ENCODE measurements at regions not wholly inside any gene's neighbourhood (a gene's known extent, or its start where the extent isn't known, plus 50 kb on each side); places are given as distances from the start of the nearest gene placed in this dataset.

DNA sequence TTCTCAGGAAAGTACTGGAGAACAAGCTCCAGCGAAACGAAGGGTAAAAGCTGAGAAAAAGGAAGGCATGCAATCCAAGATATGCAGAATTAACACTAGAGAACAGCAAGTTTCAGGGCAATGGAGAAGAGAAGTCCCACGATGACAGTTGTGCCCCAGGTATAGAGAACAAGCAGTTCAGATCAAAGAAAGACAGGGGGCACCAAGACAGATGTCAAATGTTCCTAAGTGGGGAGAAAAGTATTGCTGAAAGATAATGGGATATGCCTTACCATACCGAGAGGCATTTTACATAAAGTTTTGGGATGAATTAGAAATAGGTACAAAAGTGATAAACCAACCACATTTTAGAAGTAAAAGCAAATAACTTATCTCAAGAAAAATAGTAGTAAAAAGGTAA is 79.1 kb upstream of the UBE2E3 start:
- TF ChIP-seq CTCF (conservative IDR thresholded peaks at IDR 0.05; ENCODE audit: low read length) = no peak
- H3K4me3 ChIP-seq (ENCODE audit: low read length) = no peak overlapping the region
- no peak for DNase-seq (ENCODE audit: low read depth)

DNA sequence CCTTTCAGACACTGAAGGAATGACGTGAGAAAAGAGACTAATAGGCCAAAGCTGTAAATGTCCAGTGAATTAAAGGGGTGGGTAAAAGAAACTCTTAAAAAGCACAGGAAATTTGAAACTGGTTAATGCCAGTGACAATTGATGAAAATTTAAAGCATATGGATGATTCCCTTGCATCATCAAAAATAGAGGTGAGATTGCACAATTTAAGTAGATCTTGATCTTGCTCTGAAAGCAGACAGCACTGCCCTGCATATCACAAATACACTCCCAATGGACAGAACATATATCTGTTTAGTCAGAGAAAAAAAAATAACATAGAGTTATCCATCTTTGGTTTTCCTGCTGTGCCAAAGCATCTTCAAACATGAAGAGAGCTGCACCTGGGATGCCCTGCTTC is 86.7 kb upstream of the UBE2E3 start:
- H3K4me3 ChIP-seq (ENCODE audit: low read length) = no peak overlapping the region
- TF ChIP-seq CTCF (conservative IDR thresholded peaks at IDR 0.05; ENCODE audit: low read length) = no peak
- DNase-seq (ENCODE audit: low read depth) = no peak

DNA sequence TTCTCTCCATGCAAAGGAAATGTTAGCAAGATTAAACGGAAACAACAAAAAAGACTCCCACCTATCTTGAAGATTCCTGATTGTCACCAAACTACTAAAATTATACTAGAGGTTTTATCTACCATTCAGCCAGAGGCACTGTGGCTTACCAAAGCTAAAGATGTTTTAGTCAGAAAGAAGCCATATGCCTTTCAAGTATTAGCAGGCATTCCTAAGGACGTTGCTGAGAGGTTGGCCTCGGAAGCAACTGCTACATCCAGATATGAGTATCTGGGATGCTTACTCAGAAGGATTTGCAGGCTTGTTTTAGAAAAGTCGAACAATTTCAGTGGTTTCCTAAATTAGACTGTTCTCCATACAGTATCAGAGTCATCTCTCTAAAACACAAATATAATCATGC is 88.3 kb upstream of the UBE2E3 start:
- no peak for DNase-seq (ENCODE audit: low read depth)
- H3K4me3 ChIP-seq (ENCODE audit: low read length) = no peak overlapping the region
- TF ChIP-seq CTCF (conservative IDR thresholded peaks at IDR 0.05; ENCODE audit: low read length) = no peak

DNA sequence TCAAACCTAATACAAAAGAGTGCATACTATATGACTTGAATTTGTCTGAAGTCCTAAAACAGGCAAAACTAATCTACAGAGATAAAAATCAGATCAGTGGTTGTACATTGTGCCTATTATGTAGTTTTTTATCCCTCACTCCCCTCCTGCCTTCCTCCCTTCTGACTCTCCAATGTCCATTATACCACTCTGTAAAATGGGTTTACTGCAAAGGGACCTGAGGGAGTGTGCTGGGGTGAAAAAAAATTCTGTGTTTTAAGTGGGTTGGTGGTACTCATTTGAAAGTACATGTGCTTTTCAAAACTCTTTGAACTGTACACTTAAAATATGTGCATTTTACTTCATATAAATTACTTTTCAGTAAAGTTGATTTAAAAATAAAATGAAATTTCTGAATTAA is 89.0 kb upstream of the UBE2E3 start:
- H3K4me3 ChIP-seq (ENCODE audit: low read length) = no peak overlapping the region
- TF ChIP-seq CTCF (conservative IDR thresholded peaks at IDR 0.05; ENCODE audit: low read length) = no peak
- no peak for DNase-seq (ENCODE audit: low read depth)

- TF ChIP-seq CTCF (conservative IDR thresholded peaks at IDR 0.05; ENCODE audit: low read length) = no peak
- peak; percentile 59 for DNase-seq (ENCODE audit: low read depth)
- H3K4me3 ChIP-seq (ENCODE audit: low read length) = no peak overlapping the region
These were observed 89.6 kb upstream of the UBE2E3 start for GRCh38 chr2:180890781-180891180.

DNA sequence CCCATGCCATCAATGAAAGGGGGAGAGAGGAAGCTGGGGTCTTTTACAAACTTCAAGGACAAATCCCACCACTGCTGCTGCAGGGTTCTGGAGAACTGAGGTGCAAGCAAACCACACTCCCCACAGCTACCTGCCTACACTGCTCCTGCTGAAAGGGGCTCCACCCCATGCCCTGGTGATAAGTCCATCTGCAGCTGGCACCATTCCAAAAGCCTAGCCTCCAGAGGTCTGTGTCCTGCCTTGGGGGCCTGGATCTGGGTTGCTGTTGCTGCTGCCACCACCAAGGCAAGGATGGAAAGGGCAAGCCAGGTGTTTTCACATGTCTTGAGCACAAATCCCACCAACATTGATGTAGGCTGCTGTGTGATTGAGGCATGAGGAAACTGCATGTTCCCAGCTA is 97.4 kb upstream of the UBE2E3 start:
- no peak for TF ChIP-seq CTCF (conservative IDR thresholded peaks at IDR 0.05; ENCODE audit: low read length)
- H3K4me3 ChIP-seq (ENCODE audit: low read length) = no peak overlapping the region

DNA sequence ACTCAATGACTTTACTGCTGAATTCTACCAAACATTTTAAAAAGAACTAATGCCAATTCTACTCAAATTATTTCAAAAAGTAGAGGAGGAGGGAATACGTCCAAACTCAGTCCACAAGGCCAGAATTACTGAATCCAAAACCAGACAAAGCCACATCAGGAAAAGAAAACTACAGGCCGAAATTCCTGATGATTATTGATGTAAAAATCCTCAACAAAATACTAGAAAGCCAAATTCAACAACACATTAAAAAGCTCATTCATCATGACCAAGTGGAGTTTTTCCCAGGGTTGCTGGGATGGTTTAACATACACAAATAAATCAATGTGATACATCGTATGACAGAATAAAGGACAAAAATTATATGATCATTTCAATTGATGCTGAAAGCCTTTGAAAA is 103.9 kb upstream of the UBE2E3 start:
- no peak for TF ChIP-seq CTCF (conservative IDR thresholded peaks at IDR 0.05; ENCODE audit: low read length)
- no peak overlapping the region for H3K4me3 ChIP-seq (ENCODE audit: low read length)
- peak; percentile 50 for DNase-seq (ENCODE audit: low read depth)

More for the DNA sequence above, 97.4 kb upstream of the UBE2E3 start:
- DNase-seq (ENCODE audit: low read depth) = no peak
